Endodermal cell (in vitro differentiated cells): ENCODE measurements at regions not wholly inside any gene's neighbourhood (a gene's known extent, or its start where the extent isn't known, plus 50 kb on each side); places are given as distances from the start of the nearest gene placed in this dataset.

Source experiments
- DNase-seq: peaks from one replicate; pipeline ENCODE4 v3.0.0-alpha.2; 2017
- H3K27ac ChIP-seq: 2 replicates; pipeline ENCODE4 v1.5.1; 2013; ENCODE audit warnings: mild to moderate bottlenecking, low read depth, low read length, moderate library complexity
- H3K27me3 ChIP-seq: 2 replicates; pipeline ENCODE4 v1.6.1; 2013; ENCODE audit warnings: mild to moderate bottlenecking, low read length, moderate library complexity; ENCODE audit not compliant: insufficient read depth, control insufficient read depth, poor library complexity, severe bottlenecking
- H3K36me3 ChIP-seq: 2 replicates; pipeline ENCODE4 v1.7.0; 2013; ENCODE audit warnings: mild to moderate bottlenecking, low read length, moderate library complexity; ENCODE audit not compliant: control insufficient read depth, insufficient read depth
- H3K4me1 ChIP-seq: one replicate; pipeline ENCODE4 v1.7.0; 2013; ENCODE audit warnings: low read length; ENCODE audit not compliant: control insufficient read depth, insufficient read depth
- H3K4me3 ChIP-seq: 2 replicates; pipeline ENCODE4 v1.5.1; 2013; ENCODE audit warnings: mild to moderate bottlenecking, low read length, moderate library complexity
- H3K9ac ChIP-seq: 2 replicates; pipeline ENCODE4 v1.6.1; 2013; ENCODE audit warnings: mild to moderate bottlenecking, low read length, moderate library complexity; ENCODE audit not compliant: poor library complexity, severe bottlenecking; ENCODE audit errors: extremely low read depth
- H3K9me3 ChIP-seq: 2 replicates; pipeline ENCODE4 v1.6.1; 2013; ENCODE audit warnings: mild to moderate bottlenecking, low read length, moderate library complexity; ENCODE audit not compliant: control insufficient read depth
- H3K27ac Mint-ChIP-seq: 2 replicates; pipeline ENCODE4 v1.8.0; 2020; ENCODE audit warnings: mixed read lengths
- H3K27me3 Mint-ChIP-seq: 2 replicates; pipeline ENCODE4 v1.8.0; 2021; ENCODE audit warnings: mild to moderate bottlenecking, mixed read lengths; ENCODE audit not compliant: insufficient read depth
- H3K36me3 Mint-ChIP-seq: 2 replicates; pipeline ENCODE4 v1.8.0; 2020; ENCODE audit warnings: low read depth, mixed read lengths
- H3K4me1 Mint-ChIP-seq: 2 replicates; pipeline ENCODE4 v1.8.0; 2020; ENCODE audit warnings: mixed read lengths
- H3K4me3 Mint-ChIP-seq: 2 replicates; pipeline ENCODE4 v1.8.0; 2020; ENCODE audit warnings: mild to moderate bottlenecking, moderate library complexity, mixed read lengths
- H3K9me3 Mint-ChIP-seq: 2 replicates; pipeline ENCODE4 v1.8.0; 2020; ENCODE audit warnings: mild to moderate bottlenecking, mixed read lengths
- WGBS, 2 experiments: methylation state at CpG; one replicate each; pipeline versions ENCODE4 v1.1.5 to v1.1.7; 2013; ENCODE audit warnings: missing lambda C conversion rate in 2 of 2, mixed read lengths in 1 of 2; ENCODE audit not compliant: insufficient coverage in 1 of 2, insufficient read length in 1 of 2; 5-methylcytosine and 5-hydroxymethylcytosine counted together
- TF ChIP-seq, protein P1 (sequence below): fragments of 200-600 bp; sonication (generic); conservative IDR thresholded peaks from 2 replicates; pipeline ENCODE4 v1.5.0; 2021; ENCODE audit warnings: antibody characterized with exemption, mild to moderate bottlenecking

DNA sequence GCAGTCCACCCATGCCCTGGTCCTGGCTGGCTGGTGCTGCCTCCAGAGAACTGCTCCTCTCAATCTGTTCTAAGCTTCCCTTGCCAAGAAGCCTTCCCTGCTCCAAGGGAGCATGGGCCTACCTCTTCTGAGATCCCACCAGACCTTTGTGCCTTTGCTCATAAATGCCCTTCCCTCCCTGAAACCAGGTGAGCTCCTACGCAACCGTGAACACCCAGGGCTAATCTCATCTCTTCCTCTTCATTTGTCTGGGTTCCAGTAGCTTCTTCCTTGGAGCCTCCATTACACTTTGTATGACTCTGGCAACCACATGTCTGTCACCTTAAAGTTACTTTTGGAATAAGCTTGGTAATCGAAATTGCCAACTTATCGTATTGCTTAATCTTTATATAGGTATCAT is 270.6 kb downstream of the PBX3 start:
- no peaks in the 10 kb centered on the region for H3K36me3 ChIP-seq
- Mint-ChIP-seq H3K27ac (no peak overlapping the region), H3K36me3 (no peaks in the 10 kb centered on the region), H3K9me3 (no peaks in the 10 kb centered on the region), H3K4me3 (no peak overlapping the region), H3K27me3 (peaks cover 2% of the 10 kb centered on the region), H3K4me1 (no peaks in the 10 kb centered on the region)
- H3K4me1 ChIP-seq: no peaks in the 10 kb centered on the region
- no peak for DNase-seq
- H3K9ac ChIP-seq: no peak overlapping the region
- TF ChIP-seq, protein P1, sequence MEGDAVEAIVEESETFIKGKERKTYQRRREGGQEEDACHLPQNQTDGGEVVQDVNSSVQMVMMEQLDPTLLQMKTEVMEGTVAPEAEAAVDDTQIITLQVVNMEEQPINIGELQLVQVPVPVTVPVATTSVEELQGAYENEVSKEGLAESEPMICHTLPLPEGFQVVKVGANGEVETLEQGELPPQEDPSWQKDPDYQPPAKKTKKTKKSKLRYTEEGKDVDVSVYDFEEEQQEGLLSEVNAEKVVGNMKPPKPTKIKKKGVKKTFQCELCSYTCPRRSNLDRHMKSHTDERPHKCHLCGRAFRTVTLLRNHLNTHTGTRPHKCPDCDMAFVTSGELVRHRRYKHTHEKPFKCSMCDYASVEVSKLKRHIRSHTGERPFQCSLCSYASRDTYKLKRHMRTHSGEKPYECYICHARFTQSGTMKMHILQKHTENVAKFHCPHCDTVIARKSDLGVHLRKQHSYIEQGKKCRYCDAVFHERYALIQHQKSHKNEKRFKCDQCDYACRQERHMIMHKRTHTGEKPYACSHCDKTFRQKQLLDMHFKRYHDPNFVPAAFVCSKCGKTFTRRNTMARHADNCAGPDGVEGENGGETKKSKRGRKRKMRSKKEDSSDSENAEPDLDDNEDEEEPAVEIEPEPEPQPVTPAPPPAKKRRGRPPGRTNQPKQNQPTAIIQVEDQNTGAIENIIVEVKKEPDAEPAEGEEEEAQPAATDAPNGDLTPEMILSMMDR: no peak
- H3K27me3 ChIP-seq: no peaks in the 10 kb centered on the region
- no peak overlapping the region for H3K4me3 ChIP-seq
- WGBS, 2 experiments: 98 to 100% methylated on average over 2 to 4 of the region's 4 CpGs
- H3K9me3 ChIP-seq: no peaks in the 10 kb centered on the region
- H3K27ac ChIP-seq: no peak overlapping the region

DNA sequence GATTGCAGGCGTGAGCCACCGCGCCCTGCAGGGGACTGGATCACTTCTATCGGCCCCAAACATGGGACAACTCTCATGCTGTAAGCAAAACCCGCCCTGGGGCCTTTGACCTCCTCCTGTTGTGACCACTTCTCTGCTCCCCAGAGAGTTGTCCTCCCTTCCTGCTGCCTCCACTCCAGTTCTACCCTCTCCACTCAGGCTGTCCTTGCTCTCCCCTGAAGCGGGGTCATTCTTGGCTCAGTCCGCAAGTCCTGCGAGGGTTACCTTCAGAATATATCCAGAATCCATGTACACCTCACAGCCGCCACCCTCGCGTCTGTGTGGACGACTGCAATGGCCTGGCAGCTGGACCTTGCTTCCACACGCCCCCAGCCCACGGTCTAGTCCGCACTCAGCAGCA is 273.7 kb downstream of the PBX3 start:
- Mint-ChIP-seq H3K4me1 (no peaks in the 10 kb centered on the region), H3K27me3 (peaks cover 2% of the 10 kb centered on the region), H3K36me3 (no peaks in the 10 kb centered on the region), H3K9me3 (no peaks in the 10 kb centered on the region), H3K4me3 (no peak overlapping the region), H3K27ac (no peak overlapping the region)
- H3K27me3 ChIP-seq: no peaks in the 10 kb centered on the region
- H3K4me3 ChIP-seq: no peak overlapping the region
- H3K9me3 ChIP-seq: no peaks in the 10 kb centered on the region
- TF ChIP-seq, protein P1: no peak
- no peaks in the 10 kb centered on the region for H3K36me3 ChIP-seq
- 92 to 95% methylated on average over 13 to 15 of the region's 15 CpGs for WGBS, 2 experiments
- no peaks in the 10 kb centered on the region for H3K4me1 ChIP-seq
- H3K27ac ChIP-seq: no peak overlapping the region
- DNase-seq: no peak
- no peak overlapping the region for H3K9ac ChIP-seq

DNA sequence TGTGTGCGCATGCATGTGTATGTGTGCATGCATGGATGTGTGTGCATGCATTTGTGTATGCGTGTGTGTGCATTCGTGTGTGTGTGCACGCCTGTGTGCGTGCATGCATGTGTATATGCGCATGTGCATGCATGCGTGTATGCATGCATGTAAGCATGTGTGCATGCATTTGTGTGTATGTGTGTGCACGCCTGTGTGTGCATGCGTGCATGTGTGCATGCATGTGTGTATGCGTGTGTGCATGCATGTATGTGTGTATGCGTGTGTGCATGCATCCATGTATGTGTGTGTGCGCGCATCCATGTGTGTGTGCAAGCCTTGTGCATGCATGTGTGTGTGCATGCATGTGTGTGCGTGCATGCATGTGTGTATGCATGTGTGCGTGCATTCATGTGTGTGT is 276.8 kb downstream of the PBX3 start:
- no peaks in the 10 kb centered on the region for H3K27me3 ChIP-seq

More for the DNA sequence above, 276.8 kb downstream of the PBX3 start:
- Histone ChIP-seq H3K4me3 (no peak overlapping the region), H3K4me1 (no peaks in the 10 kb centered on the region), H3K27ac (no peak overlapping the region), H3K9ac (no peak overlapping the region), H3K36me3 (no peaks in the 10 kb centered on the region), H3K9me3 (no peaks in the 10 kb centered on the region)
- Mint-ChIP-seq H3K27me3 (no peaks in the 10 kb centered on the region), H3K4me3 (no peak overlapping the region), H3K27ac (no peak overlapping the region), H3K4me1 (no peaks in the 10 kb centered on the region), H3K36me3 (no peaks in the 10 kb centered on the region), H3K9me3 (peaks cover 2% of the 10 kb centered on the region)
- DNase-seq: no peak
- TF ChIP-seq, protein P1: no peak
- 93 to 96% methylated on average over 14 to 15 of the region's 15 CpGs for WGBS, 2 experiments
